ENCODE measurements at regions not wholly inside any gene's neighbourhood (a gene's known extent, or its start where the extent isn't known, plus 50 kb on each side); places are given as distances from the start of the nearest gene placed in this dataset.

DNA sequence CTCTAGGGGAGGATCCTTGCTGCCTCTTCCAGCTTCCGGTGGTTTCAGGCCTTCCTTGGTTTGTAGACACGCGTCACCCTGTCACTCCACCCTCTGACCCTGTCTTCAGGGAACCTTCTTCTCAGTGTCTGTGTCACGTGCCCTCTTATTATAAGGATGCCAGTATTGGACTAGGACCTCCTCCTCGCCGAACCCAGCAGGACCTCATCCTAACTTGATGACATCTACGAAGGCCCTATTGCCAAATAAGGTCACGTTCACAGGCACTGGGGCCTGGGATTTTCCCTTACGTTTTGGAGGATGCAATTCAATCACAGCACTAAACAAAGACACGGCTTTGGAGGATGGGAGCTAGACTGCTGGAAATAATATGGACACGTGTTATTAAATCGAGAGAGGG is 408.7 kb downstream of the BRD1 start:
- Histone ChIP-seq H3K4me3 (ENCODE audit: low read depth, low read length) (no peak overlapping the region), H3K27me3 (ENCODE audit: control insufficient read depth, insufficient read depth, low read length) (no peaks in the 10 kb centered on the region), H3K36me3 (ENCODE audit: control insufficient read depth, insufficient read depth, low read length) (no peaks in the 10 kb centered on the region)
- POLR2A ChIA-PET, result no interaction called here
- CTCF ChIA-PET, result no interaction called here
- TF ChIP-seq, protein P1, sequence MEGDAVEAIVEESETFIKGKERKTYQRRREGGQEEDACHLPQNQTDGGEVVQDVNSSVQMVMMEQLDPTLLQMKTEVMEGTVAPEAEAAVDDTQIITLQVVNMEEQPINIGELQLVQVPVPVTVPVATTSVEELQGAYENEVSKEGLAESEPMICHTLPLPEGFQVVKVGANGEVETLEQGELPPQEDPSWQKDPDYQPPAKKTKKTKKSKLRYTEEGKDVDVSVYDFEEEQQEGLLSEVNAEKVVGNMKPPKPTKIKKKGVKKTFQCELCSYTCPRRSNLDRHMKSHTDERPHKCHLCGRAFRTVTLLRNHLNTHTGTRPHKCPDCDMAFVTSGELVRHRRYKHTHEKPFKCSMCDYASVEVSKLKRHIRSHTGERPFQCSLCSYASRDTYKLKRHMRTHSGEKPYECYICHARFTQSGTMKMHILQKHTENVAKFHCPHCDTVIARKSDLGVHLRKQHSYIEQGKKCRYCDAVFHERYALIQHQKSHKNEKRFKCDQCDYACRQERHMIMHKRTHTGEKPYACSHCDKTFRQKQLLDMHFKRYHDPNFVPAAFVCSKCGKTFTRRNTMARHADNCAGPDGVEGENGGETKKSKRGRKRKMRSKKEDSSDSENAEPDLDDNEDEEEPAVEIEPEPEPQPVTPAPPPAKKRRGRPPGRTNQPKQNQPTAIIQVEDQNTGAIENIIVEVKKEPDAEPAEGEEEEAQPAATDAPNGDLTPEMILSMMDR (IDR thresholded peaks at IDR 0.05; ENCODE audit: insufficient read depth, low read depth, low read length), result no peak
- DNase-seq (ENCODE audit: low read depth), result no peak

DNA sequence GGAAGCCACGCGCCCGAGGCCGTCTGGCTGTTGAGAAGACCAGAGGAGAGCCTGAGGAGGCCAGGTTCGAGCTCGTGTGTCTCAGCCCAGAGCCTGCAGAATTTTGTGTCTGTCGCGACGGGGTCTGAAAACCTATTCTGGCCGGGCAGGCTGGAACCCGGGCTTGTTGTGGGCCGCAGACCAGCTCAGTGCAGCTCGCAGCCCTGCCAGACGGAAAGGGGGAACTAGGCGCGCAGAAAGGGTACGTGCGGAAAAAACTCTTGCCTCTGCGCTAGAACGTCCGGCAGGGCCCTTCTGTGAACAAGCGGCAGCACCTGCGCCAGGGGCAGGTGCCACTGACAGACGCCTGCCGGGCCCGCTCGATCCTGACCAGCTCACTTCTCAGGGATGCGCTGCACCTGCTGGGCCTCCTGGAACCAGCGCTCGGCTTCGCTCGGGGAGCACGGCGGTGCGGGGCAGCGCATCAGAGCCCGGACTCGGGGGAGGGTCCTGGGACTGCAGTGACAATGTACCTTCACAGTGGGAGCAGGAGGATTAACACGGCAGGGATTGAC is 409.3 kb downstream of the BRD1 start:
- H3K36me3 ChIP-seq (ENCODE audit: control insufficient read depth, insufficient read depth, low read length), result no peaks in the 10 kb centered on the region
- CTCF ChIA-PET, result no interaction called here
- H3K27me3 ChIP-seq (ENCODE audit: control insufficient read depth, insufficient read depth, low read length), result no peaks in the 10 kb centered on the region
- no peak overlapping the region for H3K4me3 ChIP-seq (ENCODE audit: low read depth, low read length)
- POLR2A ChIA-PET, result no interaction called here
- TF ChIP-seq, protein P1 (IDR thresholded peaks at IDR 0.05; ENCODE audit: insufficient read depth, low read depth, low read length), result no peak
- no peak for DNase-seq (ENCODE audit: low read depth)

DNA sequence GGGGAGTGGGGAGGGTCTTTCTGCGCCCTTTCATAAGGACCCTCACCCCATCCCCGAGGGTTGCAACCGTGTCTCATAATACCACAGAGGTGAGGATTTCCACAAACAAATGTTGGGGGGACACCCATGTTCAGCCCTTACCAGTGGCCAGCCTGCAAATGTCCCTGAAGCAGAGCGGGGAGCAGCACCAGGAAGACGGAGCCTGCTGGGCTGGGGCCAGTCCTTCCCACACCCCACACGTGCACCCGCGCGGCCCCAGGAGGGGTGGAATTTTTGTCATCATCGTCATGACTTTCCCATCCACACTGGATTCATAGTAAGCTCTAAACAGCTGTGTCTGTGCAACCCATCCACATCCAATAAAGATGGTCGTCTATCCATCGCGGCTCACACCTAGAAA is 409.8 kb downstream of the BRD1 start:
- ChIA-PET CTCF (no interaction called here), POLR2A (no interaction called here)
- no peaks in the 10 kb centered on the region for H3K36me3 ChIP-seq (ENCODE audit: control insufficient read depth, insufficient read depth, low read length)
- H3K4me3 ChIP-seq (ENCODE audit: low read depth, low read length), result no peak overlapping the region
- no peaks in the 10 kb centered on the region for H3K27me3 ChIP-seq (ENCODE audit: control insufficient read depth, insufficient read depth, low read length)
- DNase-seq (ENCODE audit: low read depth), result no peak
- TF ChIP-seq, protein P1 (IDR thresholded peaks at IDR 0.05; ENCODE audit: insufficient read depth, low read depth, low read length), result no peak

DNA sequence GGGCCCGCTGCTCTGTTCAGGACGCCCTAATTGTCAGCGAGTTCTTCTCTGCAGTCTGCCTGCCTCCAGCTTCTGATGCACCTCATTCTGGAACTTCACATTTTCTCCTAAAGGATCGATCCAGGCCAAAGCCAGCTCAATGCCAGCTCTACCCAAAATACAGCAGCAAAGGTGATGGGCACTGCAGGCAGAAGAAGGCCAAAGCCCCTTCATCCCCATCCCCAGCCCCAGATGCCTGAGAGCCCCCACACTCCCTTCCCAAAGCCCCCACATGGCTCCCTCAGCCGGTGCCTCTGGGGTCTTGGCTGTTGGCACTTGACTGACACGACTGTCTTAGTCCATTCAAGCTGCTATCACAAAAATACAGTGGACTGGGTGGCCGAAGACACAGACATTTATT is 410.3 kb downstream of the BRD1 start:
- POLR2A ChIA-PET, result no interaction called here
- TF ChIP-seq, protein P1 (IDR thresholded peaks at IDR 0.05; ENCODE audit: insufficient read depth, low read depth, low read length), result no peak
- CTCF ChIA-PET, result no interaction called here
- no peaks in the 10 kb centered on the region for H3K27me3 ChIP-seq (ENCODE audit: control insufficient read depth, insufficient read depth, low read length)
- no peaks in the 10 kb centered on the region for H3K36me3 ChIP-seq (ENCODE audit: control insufficient read depth, insufficient read depth, low read length)
- DNase-seq (ENCODE audit: low read depth), result no peak
- H3K4me3 ChIP-seq (ENCODE audit: low read depth, low read length), result no peak overlapping the region

DNA sequence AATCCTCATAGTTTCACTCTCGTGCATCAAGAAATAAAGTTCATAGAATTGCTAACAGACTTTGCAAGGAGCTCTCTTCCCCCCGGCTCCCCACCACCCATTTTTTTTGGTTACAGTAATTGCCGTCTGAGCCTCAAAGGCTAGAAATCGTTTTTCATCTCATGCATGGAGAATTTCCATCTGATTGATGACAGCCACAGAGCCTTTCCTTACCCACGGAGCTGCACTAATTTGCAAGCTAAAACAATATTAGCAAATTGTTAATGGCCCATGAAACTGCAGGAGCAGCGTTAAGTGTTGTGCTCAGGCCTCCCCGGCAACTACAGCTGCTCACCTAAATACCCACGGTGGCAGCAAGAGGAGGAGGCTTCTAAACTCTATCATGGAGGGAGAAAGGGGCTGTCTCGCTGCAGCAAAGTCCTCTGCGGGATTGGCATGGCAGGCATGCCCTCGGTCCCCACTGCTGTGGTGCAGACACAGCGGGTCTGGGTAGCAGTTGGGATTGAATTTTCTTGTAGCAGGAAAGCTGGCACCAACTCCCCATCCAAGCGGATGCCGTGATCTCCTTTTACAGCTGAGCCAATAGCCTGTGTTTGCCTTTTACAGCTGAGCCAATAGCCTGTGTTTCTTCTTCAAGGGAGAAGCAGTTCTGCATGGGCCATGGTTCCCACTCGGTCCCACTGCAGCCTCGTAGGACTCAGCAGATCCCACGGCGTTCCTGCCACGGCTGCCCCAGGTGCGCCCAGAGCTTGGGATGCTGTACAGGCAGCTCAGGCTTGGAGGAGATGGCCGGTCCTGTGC is 412.3 kb downstream of the BRD1 start:
- POLR2A ChIA-PET, result no interaction called here
- Histone ChIP-seq H3K27me3 (ENCODE audit: control insufficient read depth, insufficient read depth, low read length) (no peaks in the 10 kb centered on the region), H3K4me3 (ENCODE audit: low read depth, low read length) (no peak overlapping the region), H3K36me3 (ENCODE audit: control insufficient read depth, insufficient read depth, low read length) (no peaks in the 10 kb centered on the region)
- DNase-seq (ENCODE audit: low read depth), result no peak
- TF ChIP-seq, protein P1 (IDR thresholded peaks at IDR 0.05; ENCODE audit: insufficient read depth, low read depth, low read length), result no peak
- CTCF ChIA-PET, result no interaction called here

All from BJ (cell line).